ENCODE measurements at regions not wholly inside any gene's neighbourhood (a gene's known extent, or its start where the extent isn't known, plus 50 kb on each side); places are given as distances from the start of the nearest gene placed in this dataset.

DNA sequence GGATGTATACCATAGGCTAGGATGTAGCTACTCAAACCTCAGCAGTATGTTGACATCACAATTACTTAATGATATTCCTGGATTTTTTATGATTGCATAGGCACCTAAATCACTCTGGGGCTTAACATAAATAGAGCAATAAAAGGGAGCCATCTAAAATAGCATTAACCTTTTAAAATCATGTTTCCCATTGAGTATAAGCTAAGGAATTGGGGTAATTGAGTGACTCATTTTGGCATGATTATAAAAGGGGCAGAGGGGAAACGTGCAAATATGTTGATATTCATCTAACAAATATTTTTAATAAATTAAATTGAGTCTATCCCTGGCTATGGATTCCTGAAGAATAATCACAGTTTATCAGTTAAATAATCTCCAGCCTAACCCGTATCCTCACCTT is 74.0 kb upstream of the ADGRF1 start:
- no peak for DNase-seq

DNA sequence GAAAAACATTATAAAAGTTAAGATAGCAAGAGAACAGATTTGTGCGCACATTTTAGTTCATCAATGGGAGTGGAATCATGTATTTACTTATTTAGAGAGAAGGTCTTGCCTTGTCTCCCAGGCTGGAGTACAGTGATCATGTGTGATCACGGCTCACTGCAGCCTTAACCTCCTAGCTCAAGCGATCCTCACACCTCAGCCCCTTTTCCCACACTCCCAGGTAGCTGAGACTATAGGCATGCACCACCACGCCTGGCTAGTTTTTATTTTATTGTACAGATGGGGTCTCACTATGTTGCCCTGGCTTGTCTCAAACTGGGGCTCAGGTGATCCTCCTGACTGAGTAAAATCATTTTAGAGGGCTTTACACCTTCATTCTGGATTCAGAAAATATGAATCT is 72.3 kb upstream of the ADGRF1 start:
- DNase-seq = no peak

DNA sequence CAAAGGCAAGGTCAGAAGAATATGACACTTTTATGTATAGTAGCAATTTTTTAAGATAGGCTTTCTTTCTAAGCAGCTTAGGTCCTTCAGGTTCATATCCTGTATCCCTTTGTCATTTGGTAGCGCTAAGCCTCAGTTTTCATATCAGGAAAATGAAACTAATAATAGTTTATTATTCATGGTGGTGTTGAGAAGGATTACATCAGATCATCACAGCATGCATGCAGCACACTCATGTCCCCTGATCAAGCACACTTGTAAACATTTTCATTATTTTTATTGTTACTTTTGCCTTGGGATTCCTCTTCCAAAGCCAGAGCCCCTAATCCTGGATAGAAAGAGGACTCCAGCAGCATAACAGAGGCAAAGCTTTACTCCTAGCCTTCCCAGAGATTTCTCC is 70.2 kb upstream of the ADGRF1 start:
- no peak for DNase-seq

DNA sequence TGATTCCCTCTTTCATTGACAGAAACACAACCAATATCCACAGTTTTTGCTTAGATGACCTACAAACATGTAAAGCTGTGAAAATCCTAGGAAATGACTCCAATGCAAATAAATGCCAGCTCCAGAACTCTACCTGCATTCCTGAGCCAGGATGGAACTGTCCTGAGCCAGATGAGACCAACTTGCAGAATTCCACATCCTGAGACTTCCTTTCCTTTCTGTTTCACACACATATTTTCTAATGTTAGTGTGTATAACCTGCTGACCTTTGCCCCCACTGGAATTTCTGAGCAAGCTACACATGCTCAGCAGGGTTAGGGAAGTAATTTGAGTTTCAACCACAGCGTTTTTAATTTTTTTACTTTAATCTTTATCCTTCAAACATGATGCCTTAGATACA is 69.6 kb upstream of the ADGRF1 start:
- no peak for DNase-seq

DNA sequence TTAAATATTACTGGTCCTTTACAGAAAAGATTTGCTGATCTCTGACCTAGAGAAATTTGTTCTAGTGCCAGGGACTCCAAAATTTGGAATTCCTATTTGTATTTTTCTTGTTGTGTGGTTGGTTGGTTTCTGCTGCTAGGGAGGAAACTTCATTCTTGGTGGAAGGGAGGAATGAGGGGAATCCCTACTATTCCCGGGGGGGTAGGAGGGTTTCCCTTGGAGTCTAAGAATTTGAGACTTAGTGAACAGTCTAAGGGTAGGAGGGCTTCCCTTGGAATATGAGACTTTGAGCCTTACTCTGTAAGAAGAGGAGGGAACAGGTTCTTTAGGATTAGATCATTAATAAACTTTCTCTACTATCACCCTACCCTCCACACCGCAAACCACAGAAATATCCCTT is 67.1 kb upstream of the ADGRF1 start:
- DNase-seq = no peak

DNA sequence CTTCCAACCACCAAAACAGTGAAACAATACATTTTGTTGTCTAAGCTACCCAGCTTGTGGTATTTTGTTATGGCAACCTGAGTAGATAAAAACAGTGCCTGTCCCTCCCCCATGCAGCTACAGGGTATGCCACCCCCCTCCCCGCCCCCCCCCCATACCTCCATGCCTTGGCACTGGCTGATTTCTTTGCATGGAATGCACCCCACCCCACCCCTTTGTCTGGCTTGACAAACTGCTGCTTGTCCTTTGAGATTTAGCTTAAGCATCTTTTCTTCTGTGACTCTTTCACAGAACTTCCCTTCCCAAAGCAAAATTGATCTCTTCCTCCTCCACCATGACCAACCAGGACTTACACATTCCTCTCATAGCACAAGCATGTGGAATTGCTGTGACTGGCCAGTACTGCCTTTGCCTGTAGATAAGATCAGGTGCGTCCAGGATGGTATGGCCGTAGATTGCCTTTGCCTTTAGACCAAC is 64.6 kb upstream of the ADGRF1 start:
- DNase-seq = no peak

DNA sequence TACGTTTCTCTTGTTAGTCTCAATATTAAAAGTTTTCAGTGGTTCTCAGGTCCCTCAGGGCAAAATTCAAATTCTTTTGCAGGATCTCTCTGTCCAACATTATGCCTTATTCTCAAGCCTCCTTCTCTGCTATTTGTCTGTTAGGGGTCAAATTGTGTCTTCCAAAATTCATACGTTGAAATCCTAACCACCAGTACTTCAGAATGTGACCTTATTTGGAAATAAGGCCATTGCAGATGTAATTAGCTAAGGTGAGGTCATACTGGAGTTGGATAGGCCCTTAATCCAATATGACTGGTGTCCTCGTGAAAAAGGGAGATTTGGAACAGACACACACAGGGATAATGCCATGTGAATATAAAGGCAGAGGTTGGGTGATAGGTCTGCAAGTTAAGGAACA is 64.1 kb upstream of the ADGRF1 start:
- DNase-seq = no peak

DNA sequence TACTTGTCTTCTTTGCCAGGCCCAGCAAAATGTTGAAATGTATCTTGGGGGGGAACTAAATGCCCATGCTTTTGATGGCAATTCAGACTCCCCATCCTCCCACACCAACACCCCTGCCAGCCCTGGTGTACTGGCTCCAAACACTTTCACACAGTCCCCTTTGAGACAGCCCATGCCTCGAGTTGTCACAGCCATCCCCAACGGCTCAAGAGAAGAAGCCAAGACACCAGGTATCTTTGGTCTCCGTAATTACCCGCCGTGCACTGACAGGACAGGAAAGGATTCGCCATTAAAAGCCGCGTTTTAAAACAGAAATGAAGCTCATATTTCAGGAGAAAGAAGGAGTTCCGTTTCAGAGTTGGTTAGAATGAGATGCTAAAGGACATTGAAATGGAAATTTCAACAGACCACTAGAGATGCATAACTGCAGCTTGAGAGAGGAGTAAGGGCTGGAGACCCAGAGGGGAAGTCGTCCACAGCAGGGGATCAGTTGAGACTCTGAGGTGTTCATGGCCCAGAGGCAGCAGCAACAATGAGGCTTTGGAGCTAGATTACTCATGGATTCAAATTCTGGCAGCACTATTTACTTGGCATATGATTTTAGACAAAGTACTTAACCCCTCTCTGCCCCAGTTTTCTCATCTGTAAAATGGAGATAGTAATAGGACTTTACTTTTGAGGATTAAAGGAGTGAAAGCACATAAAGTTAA is 63.5 kb upstream of the ADGRF1 start:
- DNase-seq = no peak

DNA sequence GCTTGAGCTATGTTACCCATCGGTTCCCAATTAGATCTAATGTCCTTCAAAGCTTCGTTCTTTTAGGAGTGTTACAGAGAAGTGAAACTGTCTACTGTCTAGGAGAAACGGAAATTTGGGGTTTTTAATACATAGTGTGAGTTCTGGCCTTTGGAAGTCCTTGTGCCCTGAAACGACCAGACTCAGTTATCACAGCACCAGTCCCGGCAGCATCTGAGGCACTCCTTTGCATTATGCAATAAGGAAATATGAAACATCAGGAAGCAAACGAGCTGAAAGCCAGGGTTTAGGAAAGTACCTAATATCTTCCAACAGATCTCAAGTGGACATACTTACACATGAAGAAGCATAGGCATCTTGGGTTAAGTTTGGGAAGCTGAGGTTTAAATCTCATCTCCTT is 61.8 kb upstream of the ADGRF1 start:
- no peak for DNase-seq

DNA sequence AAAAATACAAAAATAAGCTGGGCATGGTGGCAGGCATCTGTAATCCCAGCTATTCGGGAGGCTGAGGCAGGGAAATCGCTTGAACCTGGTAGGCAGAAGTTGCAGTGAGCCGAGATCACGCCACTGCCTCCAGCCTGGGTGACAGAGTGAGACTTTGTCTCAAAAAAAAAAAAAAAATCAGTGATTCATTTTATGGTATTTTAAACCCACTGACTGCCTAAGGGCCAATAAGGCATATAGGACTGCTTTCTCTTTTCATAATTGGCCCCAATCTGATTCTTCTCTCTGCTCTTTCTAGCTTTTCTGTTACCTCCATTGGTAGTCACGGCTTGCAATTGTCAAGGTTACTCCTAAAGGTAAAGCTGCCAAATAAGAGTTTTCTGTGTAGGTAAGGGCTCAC is 60.2 kb upstream of the ADGRF1 start:
- DNase-seq = no peak

DNA sequence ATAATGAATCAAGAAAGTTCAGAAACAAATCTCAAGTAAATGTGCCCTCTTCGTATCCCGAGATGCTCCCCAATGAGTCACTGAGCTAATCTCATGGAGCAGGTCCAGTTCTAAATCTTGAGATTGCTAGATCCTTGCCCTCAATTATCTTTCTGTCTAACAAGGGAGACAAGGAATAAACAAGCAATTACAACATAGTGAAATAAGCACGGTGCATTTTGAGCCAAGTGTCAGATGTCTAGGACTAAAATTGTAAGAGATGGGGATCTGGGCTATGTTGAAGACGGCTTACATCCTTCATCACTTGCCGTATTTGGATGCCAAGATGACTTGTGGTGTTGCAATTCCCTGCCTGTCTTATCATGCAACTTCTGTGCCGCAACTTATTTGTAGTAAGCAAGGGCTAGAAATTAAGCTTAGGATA is 56.5 kb upstream of the ADGRF1 start:
- no peak for DNase-seq

DNA sequence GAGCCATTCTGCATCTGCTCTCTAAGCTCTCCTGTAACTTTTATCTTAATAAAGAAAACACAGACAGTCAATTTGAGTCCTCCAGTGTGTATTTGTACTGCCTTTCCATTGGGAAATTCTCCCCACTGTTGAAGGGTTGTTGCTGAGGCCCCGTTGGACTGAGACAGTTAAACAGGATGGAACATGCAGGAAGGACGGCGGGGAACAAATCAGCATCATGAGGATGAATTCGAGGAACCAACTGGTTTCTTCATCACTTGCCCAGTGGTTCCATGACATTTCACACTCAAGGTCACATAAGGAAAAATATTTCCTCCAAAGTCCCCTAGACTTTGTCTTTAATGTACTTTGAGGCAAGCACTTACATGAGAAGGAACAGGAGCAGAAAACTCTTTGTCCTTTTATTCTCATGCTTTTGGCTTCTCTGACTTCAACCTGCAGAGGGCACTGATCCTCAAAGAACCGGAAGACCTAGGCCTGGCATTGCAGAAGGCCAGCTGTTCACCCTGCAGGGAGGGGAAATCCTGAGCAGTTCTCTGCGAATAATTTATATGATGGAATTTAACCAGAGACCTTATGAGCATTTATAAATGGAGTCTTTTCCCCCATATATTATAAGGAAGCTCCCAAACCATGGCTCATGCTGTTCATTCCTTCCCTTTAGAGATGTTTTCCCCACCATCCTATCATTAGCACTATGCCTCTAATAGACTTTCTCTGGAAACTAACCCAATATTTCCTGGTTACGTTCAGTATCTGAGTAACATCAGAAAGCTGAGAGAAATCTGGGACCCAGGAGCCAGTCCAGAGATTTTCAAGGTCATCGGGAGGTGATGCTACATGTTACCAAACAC is 55.2 kb upstream of the ADGRF1 start:
- peak; percentile 39 for DNase-seq

DNA sequence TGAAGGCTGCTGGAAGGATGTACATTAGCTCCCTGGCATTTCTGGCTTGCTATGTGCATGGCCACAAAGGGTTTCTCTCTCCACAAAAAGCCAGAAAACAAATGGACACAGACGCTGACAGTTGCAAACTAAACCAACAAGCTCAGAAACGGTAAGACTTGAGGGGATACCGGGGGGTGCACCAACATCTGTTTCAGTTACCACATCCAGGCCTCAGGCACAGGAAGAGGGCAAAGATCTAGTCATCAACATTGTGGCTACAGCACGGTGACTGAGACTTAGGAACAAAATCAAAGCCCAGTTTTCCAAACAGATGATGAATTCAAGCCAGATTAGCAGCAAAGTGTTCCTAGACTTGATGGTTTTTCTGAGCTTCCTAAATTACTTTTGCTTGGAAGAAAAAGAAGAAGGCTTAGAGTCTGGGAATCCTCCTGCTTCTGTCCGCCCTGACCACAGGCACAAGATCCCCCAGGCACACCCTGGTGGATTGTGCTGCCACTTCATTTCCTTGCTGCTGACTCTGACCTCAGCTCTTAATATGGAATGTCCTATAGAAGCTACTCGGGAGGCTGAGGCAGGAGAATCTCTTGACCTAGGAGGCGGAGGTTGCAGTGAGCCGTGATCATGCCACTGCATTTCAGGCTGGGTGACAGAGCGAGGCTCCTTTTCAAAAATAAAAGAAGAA is 54.2 kb upstream of the ADGRF1 start:
- DNase-seq = no peak

DNA sequence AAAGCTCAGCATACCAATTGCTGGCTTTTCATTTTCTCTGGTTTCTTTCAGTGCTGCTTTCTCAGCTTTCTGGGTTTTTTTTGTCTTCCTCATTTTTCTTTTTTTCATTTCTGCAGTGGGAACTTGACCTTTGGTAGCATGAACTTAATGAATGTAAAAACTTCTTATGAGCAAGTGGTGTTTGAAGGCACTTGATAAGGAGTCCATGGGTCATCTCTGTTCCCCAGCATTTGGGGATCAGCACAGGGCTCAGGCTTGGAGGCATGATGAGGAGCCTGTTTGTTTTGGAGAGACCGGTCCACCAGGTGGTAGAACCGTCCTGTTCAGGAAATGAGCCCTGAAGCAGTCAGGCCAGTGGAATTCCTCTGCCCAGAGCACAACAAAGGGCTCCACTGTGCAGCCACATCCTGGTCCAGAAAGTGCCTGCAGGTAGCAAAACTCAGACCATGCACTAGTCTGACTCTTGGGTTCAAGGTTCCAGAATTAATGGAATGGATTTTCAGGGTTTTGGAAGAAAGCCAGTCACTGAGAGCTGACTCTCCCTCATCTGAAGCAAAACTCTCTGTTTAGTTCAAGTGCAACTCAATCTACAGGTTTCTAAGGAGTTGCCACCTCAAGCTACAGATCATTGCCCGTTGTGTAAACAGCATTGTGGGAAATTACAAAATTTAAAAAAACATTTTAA is 52.3 kb upstream of the ADGRF1 start:
- DNase-seq = no peak

DNA sequence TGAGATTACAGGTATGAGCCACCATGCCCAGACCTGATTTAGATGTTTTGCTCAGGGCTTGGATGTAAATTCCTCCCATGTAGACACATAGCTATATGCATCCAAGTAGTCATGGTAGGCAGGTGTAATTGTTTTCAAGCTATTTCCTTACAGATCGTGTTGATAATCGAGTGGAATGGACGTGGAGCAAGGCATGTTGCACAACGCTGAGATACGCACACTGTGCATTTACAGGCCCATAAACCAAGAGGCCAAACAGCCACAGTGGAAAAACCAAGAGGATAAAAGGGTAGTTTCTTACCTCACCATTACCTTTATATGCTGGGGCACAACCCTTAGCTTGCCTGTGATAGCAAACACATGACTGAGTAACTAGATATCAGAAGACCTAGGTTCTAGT is 51.0 kb upstream of the ADGRF1 start:
- no peak for DNase-seq

DNA sequence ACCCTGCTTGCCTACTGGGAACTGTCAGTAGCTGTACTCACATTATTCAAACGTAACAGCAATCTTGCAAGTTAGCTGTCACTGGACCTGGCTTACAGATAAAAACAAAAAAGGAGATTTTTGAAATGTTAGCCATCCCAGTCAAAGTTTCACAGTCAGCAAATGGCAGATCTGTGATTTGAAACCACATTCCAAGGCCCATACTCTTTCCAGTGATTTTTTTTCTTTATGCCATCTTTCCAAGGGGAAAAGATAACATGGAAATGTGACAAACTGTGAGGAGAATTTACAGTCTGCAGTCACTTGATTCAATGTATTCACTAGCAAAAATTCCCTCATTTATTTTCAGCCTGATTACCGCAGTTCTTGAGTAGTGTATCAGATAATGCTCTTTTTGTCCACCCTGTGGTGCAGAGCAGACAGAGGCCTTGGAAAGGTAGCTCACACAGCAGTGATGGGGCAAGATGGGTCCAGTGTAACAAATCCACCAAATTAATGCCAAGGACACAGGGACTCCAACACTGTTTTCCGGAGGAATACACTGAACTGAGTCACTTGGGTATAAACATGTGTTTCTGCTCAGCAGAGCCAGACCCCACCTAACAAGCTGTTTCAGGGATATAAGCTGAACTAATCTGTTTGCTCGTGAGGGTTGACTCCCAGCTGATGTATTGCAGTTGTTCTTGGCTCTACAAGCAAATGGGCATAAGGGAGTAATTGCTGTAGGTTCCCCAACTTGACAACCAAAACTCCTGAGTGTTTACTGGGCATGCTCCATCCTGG is 49.9 kb upstream of the ADGRF1 start:
- DNase-seq = no peak
